Vagina (tissue), 2 donors: ENCODE measurements at regions not wholly inside any gene's neighbourhood (a gene's known extent, or its start where the extent isn't known, plus 50 kb on each side); places are given as distances from the start of the nearest gene placed in this dataset.

ENCODE experiments used
- POLR2A ChIP-seq, 2 donors: fragments of 450-650 bp; IDR thresholded peaks; one replicate each; pipeline ENCODE4 v1.6.1; 2017; ENCODE audit warnings: antibody characterized with exemption in 2 of 2, mild to moderate bottlenecking in 2 of 2, moderate library complexity in 2 of 2
- POLR2AphosphoS5 ChIP-seq, 2 donors: sonication (generic); formaldehyde crosslinking; IDR thresholded peaks; one replicate each; pipeline ENCODE4 v1.9.0; 2017; ENCODE audit warnings: antibody characterized with exemption in 2 of 2, mild to moderate bottlenecking in 2 of 2, low read depth in 1 of 2; ENCODE audit not compliant: insufficient read depth in 1 of 2
- TF ChIP-seq, protein P1 (sequence below), 3 experiments: fragments of 450-650 bp in 2 of 3; fragments of 200-600 bp in 1 of 3; sonication (generic) in 1 of 3; IDR thresholded peaks; one replicate each; pipeline ENCODE4 v1.5.1; 2017 to 2019; ENCODE audit warnings: antibody characterized with exemption in 3 of 3, mild to moderate bottlenecking in 2 of 3, moderate library complexity in 2 of 3

- TF ChIP-seq POLR2A (IDR thresholded peaks at IDR 0.05) (no peak), POLR2AphosphoS5 (IDR thresholded peaks at IDR 0.05; ENCODE audit: insufficient read depth in 1 of 2, low read depth in 1 of 2) (no peak)
- TF ChIP-seq, protein P1, sequence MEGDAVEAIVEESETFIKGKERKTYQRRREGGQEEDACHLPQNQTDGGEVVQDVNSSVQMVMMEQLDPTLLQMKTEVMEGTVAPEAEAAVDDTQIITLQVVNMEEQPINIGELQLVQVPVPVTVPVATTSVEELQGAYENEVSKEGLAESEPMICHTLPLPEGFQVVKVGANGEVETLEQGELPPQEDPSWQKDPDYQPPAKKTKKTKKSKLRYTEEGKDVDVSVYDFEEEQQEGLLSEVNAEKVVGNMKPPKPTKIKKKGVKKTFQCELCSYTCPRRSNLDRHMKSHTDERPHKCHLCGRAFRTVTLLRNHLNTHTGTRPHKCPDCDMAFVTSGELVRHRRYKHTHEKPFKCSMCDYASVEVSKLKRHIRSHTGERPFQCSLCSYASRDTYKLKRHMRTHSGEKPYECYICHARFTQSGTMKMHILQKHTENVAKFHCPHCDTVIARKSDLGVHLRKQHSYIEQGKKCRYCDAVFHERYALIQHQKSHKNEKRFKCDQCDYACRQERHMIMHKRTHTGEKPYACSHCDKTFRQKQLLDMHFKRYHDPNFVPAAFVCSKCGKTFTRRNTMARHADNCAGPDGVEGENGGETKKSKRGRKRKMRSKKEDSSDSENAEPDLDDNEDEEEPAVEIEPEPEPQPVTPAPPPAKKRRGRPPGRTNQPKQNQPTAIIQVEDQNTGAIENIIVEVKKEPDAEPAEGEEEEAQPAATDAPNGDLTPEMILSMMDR (IDR thresholded peaks at IDR 0.05), result no peak
These were observed 420.9 kb upstream of the NECTIN3 start for GRCh38 chr3:110650741-110651140.
